AG09319 (cell line): ENCODE measurements at regions not wholly inside any gene's neighbourhood (a gene's known extent, or its start where the extent isn't known, plus 50 kb on each side); places are given as distances from the start of the nearest gene placed in this dataset.

Experiments
- DNase-seq: peaks from one replicate; pipeline ENCODE4 v3.0.0-alpha.2; 2010; ENCODE audit warnings: low read depth; ENCODE audit errors: extremely low read depth
- TF ChIP-seq, protein P1 (sequence below): IDR thresholded peaks from 2 replicates; pipeline ENCODE4 v1.5.1; 2011; ENCODE audit warnings: low read depth, mild to moderate bottlenecking, inconsistent platforms, low read length, moderate library complexity

DNA sequence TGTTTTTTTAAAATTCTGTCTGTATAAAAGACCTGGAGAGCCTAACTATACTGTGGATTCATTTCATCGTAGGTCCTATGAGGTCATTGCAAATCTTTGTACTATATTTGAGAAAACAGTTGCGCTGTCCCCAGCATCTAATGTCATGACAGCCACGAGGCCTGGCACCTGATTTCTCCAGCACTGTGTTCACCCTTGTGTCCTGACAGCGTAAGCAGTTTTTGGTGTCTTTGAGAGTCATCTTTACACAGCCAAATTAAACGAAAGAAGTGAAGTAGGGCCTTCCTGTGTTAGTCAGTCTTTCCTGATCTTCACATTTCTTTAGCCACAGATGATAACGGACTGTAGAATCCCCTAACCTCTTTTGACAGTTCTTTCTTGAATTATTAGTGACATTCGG is 70.6 kb upstream of the PHACTR2 start:
- TF ChIP-seq, protein P1, sequence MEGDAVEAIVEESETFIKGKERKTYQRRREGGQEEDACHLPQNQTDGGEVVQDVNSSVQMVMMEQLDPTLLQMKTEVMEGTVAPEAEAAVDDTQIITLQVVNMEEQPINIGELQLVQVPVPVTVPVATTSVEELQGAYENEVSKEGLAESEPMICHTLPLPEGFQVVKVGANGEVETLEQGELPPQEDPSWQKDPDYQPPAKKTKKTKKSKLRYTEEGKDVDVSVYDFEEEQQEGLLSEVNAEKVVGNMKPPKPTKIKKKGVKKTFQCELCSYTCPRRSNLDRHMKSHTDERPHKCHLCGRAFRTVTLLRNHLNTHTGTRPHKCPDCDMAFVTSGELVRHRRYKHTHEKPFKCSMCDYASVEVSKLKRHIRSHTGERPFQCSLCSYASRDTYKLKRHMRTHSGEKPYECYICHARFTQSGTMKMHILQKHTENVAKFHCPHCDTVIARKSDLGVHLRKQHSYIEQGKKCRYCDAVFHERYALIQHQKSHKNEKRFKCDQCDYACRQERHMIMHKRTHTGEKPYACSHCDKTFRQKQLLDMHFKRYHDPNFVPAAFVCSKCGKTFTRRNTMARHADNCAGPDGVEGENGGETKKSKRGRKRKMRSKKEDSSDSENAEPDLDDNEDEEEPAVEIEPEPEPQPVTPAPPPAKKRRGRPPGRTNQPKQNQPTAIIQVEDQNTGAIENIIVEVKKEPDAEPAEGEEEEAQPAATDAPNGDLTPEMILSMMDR: no peak
- no peak for DNase-seq

DNA sequence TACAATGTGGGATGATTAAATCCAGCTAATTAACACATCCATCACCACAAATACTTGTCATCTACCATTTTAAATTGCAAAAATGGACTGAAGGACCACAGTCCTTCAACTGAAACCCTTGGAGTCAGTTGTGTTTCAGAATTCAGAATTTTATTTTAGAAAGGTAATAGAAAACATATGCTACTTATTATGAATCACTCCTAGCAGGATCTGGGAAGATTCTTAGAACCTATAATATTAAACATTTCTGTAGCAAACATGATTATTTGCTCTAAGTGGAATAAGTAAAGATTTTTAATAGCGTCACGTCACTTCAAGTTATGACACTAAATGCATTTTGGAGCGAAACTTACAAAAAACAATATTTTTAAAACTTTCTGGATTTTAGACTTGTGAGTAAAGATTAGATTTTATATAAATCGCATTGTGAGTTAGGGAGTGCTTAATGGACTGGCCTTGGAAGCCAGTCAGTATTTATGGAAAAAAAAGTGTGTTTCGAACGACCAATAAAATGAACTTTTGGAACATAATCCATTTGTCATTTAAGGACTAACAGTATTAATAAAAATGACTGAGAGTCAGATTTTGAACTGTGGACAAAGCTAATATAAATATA is 71.8 kb upstream of the PHACTR2 start:
- no peak for DNase-seq
- TF ChIP-seq, protein P1: no peak

GRCh38 chr6:143603455-143603854 is 74.3 kb upstream of the PHACTR2 start:
- DNase-seq: no peak
- TF ChIP-seq, protein P1: no peak

DNA sequence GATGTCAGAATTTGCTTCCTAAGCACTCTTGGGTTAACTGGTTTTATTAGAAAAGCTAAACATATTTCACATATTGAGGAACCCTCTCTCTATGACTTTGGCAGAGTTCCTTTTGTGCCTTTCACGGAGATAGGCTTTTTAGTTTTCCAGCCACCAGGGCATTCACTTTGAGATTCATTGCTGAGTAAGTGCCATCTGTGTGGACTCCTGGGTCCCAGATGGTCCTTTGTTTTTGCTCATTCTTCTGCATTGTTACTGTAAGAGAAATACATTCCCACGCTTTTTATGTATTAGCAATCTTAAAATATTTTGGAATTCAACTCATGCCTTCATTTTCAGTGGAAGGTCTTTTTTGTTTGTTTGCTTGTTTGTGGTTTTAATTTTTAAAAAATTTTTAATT is 76.3 kb upstream of the PHACTR2 start:
- no peak for DNase-seq
- TF ChIP-seq, protein P1: no peak

- TF ChIP-seq, protein P1: no peak
- no peak for DNase-seq
These were observed 76.9 kb upstream of the PHACTR2 start for GRCh38 chr6:143600821-143601220.

GRCh38 chr6:143598466-143599080 is 79.2 kb upstream of the PHACTR2 start:
- TF ChIP-seq, protein P1: no peak
- no peak for DNase-seq

- DNase-seq: peak; percentile 92
- TF ChIP-seq, protein P1: peak; percentile 36
These were observed 80.9 kb upstream of the PHACTR2 start for GRCh38 chr6:143596866-143597265.
